ENCODE measurements at regions not wholly inside any gene's neighbourhood (a gene's known extent, or its start where the extent isn't known, plus 50 kb on each side); places are given as distances from the start of the nearest gene placed in this dataset.
A peak's percentile ranks its signal among the peaks of the same experiment; 100 is the strongest.

- FAIRE-seq (no peak), DNase-seq (ENCODE audit: low spot score in 2 of 2) (no peak)
Measured at GRCh38 chr9:28847331-28847730, 1274.0 kb upstream of the C9orf72 start.

DNA sequence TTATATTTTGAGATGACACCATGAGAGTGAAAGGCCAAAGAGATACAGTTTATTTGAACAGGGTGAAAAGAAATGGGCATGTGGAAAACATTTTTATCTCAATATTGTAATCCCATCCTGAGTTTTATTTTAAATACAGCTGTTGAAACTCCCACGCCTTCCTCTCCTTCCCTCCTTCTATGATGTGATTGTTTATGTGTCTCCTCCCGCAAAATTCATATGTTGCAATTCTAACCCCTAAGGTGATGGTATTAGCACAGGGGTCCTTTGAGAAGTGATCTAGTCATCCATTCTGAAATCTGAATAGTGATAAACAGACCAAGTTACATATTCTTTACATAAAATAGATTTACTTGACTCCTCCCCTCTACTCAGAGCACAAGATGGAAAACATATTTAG lies 1275.4 kb upstream of the C9orf72 start:
- no peak for FAIRE-seq
- no peak for DNase-seq (ENCODE audit: low spot score in 2 of 2)

- DNase-seq (ENCODE audit: low spot score in 2 of 2) (no peak), FAIRE-seq (no peak)
Measured at GRCh38 chr9:28853477-28853876, 1280.2 kb upstream of the C9orf72 start.

DNA sequence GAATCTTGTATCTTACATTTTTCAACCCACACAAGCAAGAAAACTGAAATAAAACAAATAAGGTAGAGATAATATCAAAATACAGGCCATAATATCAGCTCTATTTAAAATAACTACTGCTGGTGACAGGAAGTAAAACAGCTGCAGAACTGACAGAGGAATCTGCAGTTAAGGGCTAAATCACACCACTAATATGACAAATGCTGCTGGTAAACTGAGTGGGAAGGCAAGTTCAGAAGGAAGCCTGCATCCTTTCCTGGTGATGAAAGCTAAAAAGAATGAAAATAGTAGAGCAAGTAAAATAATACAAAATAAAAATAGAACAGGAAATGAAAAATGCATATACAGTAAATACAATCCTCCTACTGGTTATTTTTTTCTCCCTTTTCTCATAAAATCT lies 1293.7 kb upstream of the C9orf72 start:
- DNase-seq (ENCODE audit: low spot score in 2 of 2): no peak
- no peak for FAIRE-seq

DNA sequence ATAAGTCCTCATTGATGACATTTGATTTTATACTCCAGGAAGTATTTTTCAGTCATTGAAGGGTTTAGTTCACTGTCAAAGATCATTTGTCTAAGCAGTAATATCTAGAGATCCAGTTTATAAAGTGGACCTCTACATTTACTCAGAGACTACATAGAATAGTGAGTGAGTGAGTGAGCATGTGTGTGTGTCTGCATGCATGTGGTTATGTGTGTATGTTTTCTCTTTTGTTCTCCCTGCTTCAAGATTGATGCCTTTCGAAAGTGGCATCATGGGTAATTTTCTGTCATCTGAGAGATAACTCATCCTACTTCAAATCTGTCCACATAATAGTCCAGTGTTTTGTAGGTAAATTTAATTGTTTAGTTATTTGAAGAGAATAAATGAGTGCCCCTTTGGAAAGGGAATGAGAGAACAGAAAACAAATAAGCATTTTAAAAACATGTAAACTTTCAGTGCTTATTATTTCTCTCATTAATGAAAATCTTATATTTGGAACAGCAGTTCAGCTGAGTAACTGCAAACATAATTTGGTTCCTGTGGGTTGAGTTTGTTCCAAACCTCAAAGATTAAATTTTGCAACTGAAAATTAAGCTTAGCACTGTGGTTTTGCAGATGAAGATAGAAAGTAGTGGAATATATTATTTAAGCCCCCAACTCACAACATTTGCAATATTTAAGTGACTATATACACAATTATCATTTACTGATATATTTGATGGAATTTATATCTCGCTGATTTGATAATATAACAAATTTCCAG lies 1295.1 kb upstream of the C9orf72 start:
- no peak for DNase-seq (ENCODE audit: low spot score in 2 of 2)
- no peak for FAIRE-seq

- DNase-seq (ENCODE audit: low spot score in 2 of 2) (no peak), FAIRE-seq (no peak)
Measured at GRCh38 chr9:28882529-28882928, 1309.2 kb upstream of the C9orf72 start.

DNA sequence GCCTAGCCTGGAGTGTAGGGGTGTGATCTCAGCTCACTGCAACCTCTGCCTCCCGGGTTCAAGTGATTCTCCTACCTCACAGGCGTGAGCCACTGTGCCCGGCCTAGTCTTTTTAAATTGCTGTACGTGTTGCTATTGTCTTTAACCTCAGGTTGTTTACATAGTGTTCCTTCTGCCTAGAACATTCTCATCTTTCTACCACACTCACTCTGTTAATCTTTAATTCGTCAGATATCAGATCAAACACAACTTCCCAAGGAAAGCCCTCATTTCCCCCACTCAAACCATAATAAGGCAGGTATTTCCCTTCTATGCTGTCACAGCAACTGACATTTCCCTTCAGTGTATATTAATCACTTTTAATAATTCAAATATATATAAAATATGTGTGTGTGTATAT lies 1310.0 kb upstream of the C9orf72 start:
- DNase-seq (ENCODE audit: low spot score in 2 of 2) (no peak), FAIRE-seq (no peak)

DNA sequence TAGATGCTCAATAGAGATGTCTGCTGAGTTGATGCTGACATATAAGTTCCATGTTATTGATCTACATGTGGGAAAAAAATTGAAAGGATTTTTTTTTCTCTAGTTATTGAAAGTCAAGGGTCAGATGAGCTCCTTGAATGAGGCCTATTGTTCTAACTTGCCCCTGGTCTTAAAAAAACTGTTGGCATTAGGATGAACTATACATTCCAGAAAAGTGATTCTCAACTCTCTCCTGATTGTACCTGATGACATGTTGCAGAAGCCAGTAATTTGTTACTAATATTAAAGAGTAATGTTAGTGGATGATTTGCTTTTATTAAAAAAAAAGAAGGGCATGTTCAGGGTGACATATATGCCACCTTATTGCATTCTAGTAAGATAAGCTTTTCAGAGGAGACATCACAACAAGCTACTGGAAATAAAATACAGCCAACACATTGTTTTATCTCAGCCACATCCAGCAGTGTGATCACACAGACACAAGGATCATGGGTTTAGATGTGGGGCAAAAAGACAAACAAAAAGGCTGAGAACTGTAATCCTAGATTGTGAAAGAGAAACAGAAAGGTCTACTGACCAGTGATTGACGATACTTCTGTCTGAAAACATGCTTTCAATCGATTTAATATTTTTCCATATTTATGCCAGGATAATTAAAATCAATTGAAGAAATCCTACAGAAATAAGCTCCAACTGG lies 1314.1 kb upstream of the C9orf72 start:
- DNase-seq (ENCODE audit: low spot score in 2 of 2) (no peak), FAIRE-seq (no peak)

DNA sequence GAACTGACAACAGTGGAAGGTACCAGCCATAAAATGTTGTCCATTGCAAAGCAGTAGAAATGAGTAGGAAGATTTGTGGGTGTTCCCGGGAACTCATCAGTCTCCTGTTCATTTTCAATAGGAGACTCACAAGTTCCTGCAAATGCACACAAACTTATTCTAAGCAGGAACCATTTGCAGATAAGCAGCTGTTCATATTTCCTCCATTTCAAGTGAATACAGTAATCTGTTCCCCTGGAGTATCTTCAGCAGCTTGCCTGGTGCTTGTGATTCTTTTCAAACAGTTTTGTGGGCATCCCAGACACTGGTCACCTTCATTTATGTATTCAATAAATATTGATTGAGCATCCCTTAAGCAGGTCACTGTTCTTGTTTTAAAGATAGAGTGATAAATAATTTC lies 1315.5 kb upstream of the C9orf72 start:
- DNase-seq (ENCODE audit: low spot score in 2 of 2): no peak
- no peak for FAIRE-seq

GRCh38 chr9:28892538-28892937 lies 1319.3 kb upstream of the C9orf72 start:
- DNase-seq (ENCODE audit: low spot score in 2 of 2): no peak
- FAIRE-seq: peak; percentile 42

GRCh38 chr9:28899267-28899666 lies 1326.0 kb upstream of the C9orf72 start:
- DNase-seq (ENCODE audit: low spot score in 2 of 2) (no peak), FAIRE-seq (no peak)

DNA sequence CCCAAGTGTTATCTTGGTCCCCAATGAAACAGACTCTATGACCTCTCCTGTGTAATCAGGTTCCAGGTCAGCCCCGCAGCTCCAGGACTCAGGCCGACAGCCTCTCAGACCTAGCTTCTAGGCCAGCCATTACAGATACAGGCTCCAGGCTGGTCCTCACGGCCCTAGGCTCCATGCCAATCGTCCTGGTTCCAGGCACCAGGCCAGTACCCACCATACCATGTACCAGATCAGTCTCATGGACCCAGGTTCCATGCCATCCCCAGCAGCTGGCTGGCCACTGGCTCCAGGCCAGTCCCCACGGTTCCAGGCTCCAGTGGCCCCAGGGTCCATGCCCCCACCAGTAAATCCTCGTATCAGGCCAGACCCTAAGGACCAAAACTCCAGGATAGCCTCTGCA lies 1326.6 kb upstream of the C9orf72 start:
- DNase-seq (ENCODE audit: low spot score in 2 of 2) (no peak), FAIRE-seq (no peak)

DNA sequence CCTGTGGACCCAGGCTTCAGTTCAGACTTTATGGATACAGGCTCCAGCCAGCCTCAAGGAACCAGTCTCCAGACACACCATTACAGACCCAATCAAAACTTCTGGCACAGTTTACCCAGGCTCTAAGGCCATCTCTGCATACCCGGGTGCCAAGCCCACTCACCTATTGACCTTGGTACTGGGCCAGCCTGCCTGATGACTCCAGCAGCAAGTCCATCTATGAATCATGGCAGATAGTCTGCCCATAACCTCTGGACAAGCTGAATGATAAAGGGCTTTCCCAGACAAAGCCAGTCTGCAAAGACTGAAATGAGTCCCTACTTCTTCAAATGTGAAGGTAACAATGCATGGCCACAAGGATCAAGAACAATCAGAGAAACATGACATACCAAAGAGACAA lies 1327.1 kb upstream of the C9orf72 start:
- DNase-seq (ENCODE audit: low spot score in 2 of 2): no peak
- no peak for FAIRE-seq

DNA sequence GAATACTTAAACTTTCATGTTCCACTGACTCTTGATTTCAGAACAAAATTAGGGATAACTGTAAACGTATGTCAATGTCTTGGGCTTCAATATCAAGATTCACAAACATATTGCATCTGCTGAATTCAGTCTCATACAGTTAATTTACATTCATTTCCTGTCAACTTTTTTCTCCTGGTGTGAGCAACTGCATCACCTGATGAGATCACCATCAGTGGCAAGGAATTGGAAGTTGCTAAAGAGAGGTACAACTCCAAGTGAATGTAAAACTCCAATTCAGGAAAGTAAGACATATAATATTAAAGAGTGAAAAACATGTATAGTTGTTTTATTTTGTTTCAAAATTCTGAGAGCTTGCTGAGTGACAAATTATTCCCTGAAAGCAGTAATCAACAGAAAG lies 1336.2 kb upstream of the C9orf72 start:
- FAIRE-seq: no peak
- no peak for DNase-seq (ENCODE audit: low spot score in 2 of 2)

GRCh38 chr9:28912621-28913020 lies 1339.3 kb upstream of the C9orf72 start:
- no peak for DNase-seq (ENCODE audit: low spot score in 2 of 2)
- FAIRE-seq: no peak

- no peak for FAIRE-seq
Measured at GRCh38 chr9:28915202-28915930, 1342.1 kb upstream of the C9orf72 start.

GRCh38 chr9:28916348-28916747 lies 1343.1 kb upstream of the C9orf72 start:
- DNase-seq (ENCODE audit: low spot score in 2 of 2) (no peak), FAIRE-seq (no peak)

More at GRCh38 chr9:28915202-28915930, 1342.1 kb upstream of the C9orf72 start:
- no peak for DNase-seq (ENCODE audit: low spot score in 2 of 2)

DNA sequence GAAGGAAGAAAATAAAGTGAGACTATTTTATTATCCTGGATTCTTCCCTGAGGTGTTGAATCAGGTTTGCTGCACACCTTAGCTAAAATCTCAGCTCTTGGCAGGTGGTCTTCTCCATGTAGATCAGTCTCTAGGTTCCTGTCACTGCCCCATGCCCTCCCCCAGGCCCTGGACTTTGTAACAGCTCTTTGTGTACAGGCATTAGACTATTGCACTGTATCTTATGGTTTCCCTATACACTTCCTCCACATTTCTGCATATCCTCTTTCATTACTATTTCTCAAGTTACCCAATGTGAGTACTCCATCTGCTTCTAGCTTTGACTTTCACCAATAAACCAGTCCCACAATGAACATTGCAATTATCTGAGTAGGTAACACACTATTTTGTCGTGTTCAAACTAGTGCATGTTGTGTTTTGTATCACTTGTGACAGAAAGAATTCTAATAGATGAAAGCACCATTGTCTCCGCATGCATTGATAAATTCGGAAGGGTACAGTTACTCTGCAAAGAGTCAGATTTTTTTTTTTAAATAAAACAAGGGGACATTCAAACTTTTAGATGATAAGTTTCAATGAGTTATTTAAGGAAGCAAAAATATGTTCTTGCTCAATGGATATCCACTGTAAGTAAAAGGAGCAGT lies 1348.7 kb upstream of the C9orf72 start:
- FAIRE-seq: no peak
- DNase-seq (ENCODE audit: low spot score in 2 of 2): no peak

DNA sequence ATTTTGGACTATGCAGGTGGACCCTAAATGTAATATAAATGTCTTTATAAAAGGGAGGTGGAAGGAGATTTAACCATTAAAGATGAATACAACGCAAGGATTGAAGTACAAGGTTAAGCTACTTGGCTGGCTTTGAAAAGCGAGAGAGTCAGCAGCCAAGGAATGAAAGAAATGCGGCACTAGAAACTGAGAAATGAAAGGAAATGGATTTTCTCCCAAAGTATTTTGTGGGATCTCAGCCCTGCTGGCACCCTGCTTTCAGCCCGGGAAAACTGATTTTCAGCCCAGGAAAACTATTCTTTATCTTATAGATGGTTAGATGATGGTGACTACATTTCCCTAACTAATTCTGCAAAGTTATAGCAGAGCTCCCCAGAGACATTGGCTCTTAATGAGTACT lies 1349.6 kb upstream of the C9orf72 start:
- no peak for FAIRE-seq

GRCh38 chr9:28923351-28923750 lies 1350.1 kb upstream of the C9orf72 start:
- DNase-seq (ENCODE audit: low spot score in 2 of 2): no peak
- no peak for FAIRE-seq

More for the DNA sequence above, 1349.6 kb upstream of the C9orf72 start:
- DNase-seq (ENCODE audit: low spot score in 2 of 2): no peak

DNA sequence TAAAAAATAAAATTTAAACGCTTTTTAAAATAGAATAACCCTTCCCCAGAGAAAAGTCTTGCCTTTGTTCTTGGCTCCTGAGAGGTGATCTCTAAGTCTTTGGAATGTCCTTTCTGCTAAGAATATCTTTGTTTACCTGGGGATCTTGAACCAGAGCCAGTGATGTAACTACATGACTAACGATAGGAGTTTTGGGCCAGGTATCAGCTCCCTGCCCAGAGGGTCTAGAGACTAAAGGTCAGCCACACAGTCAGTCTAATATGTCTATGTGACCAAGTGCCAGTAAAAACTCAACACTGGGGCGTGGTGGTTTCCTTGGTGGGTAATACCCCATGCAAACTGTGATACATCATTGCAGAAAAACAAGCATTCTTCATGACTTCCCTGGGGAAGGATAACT lies 1351.9 kb upstream of the C9orf72 start:
- DNase-seq (ENCODE audit: low spot score in 2 of 2) (no peak), FAIRE-seq (no peak)

All from frontal cortex (tissue), 3 donors.